Adrenal gland (tissue), 9 donors: ENCODE measurements at regions not wholly inside any gene's neighbourhood (a gene's known extent, or its start where the extent isn't known, plus 50 kb on each side); places are given as distances from the start of the nearest gene placed in this dataset.

Source experiments
- DNase-seq, 7 donors: peaks; one replicate each; pipeline ENCODE4 v3.0.0-alpha.2; 2019 to 2020
- H3K27ac ChIP-seq, 5 donors: fragments of 200-600 bp; sonication (generic) in 4 of 5; 1 replicate in 3 of 5; 2 replicates in 2 of 5; pipeline versions ENCODE4 v1.5.1 to v1.8.0; 2016 to 2020; ENCODE audit warnings: mild to moderate bottlenecking in 1 of 5
- H3K27me3 ChIP-seq: fragments of 200-600 bp; 2 replicates; pipeline ENCODE4 v1.8.0; 2021
- H3K36me3 ChIP-seq, 2 donors: fragments of 200-600 bp; replicated peaks in 1 of 2; 1 replicate in 1 of 2; 2 replicates in 1 of 2; pipeline versions ENCODE4 v1.5.1 to v1.8.0; 2018 to 2022
- H3K4me1 ChIP-seq, 2 donors: fragments of 200-600 bp; replicated peaks in 1 of 2; 1 replicate in 1 of 2; 2 replicates in 1 of 2; pipeline versions ENCODE4 v1.5.1 to v1.8.0; 2018 to 2021
- H3K4me3 ChIP-seq, 4 donors: fragments of 200-600 bp; sonication (generic) in 3 of 4; one replicate each; pipeline ENCODE4 v1.5.1; 2016 to 2018
- H3K9me3 ChIP-seq, 3 donors: fragments of 200-600 bp; sonication (generic) in 1 of 3; replicated peaks in 1 of 3; 1 replicate in 2 of 3; 2 replicates in 1 of 3; pipeline versions ENCODE4 v1.5.1 to v1.8.0; 2016 to 2021
- POLR2A ChIP-seq, 2 donors: fragments of 450-650 bp; IDR thresholded peaks; one replicate each; pipeline ENCODE4 v1.6.1; 2017; ENCODE audit warnings: antibody characterized with exemption in 2 of 2, mild to moderate bottlenecking in 2 of 2, moderate library complexity in 1 of 2
- WGBS, 4 donors: extraction: QIAGEN DNeasy Blood & Tissue Kit in 2 of 4; methylation state at CpG; one replicate each; pipeline versions ENCODE4 v1.1.5 to v1.1.7; 2013 to 2017; 5-methylcytosine and 5-hydroxymethylcytosine counted together
- intact Hi-C, 2 donors: fragments of 100-400 bp; cut with DNase I; formaldehyde crosslinking; loops; one replicate each; pipeline versions ENCODE4 v1.14.1 to v1.15.0; 2022 to 2023
- TF ChIP-seq, protein P1 (sequence below), 6 experiments: fragments of 450-650 bp in 4 of 6; fragments of 200-600 bp in 2 of 6; sonication (generic) in 1 of 6; IDR thresholded peaks; 1 replicate in 5 of 6; 2 replicates in 1 of 6; pipeline versions ENCODE4 v1.5.1 to v1.8.0; 2016 to 2021; ENCODE audit warnings: antibody characterized with exemption in 6 of 6, mild to moderate bottlenecking in 2 of 6, moderate library complexity in 1 of 6
- donor health status: healthy with polysubstance abuse.
- donor health status: Bipolar disorder and iron deficiency.
- donor health status: DM: yes; HTN: yes; CAD: no.
- donor health status: DM: no; HTN: no; CAD: no.
- donor health status: DM: no; HTN: no; CAD: no.

DNA sequence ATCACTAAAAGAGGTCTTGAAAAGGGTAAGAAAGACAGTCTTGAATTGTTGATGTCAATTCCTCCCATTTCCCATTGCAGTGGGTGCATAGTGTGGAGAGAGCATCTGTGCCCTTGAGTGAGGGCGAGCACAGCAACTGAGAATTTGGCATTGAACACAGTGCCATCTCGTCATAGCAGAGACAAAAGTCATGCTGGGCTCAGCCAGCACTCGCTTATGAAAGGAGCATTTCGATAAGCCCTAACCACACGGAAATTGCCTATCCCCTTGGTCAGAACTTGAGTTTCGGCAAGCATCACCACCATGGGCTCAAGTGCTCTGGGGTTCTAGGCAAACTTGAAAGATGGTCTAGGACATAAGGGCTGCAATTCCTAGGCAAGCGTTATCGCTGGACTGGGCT is 712.8 kb upstream of the CDH10 start:
- intact Hi-C loops: no loop called here
- WGBS, 4 donors: 67 to 85% (median 78%) methylated on average over 4 to 8 of the region's 8 CpGs
- no peaks in the 10 kb centered on the region for H3K36me3 ChIP-seq
- H3K4me3 ChIP-seq: no peak overlapping the region
- H3K9me3 ChIP-seq: no peaks in the 10 kb centered on the region
- H3K27me3 ChIP-seq: no peaks in the 10 kb centered on the region
- H3K4me1 ChIP-seq: no peaks in the 10 kb centered on the region
- TF ChIP-seq POLR2A (IDR thresholded peaks at IDR 0.05): no peak
- no peak for DNase-seq
- H3K27ac ChIP-seq: no peak overlapping the region

DNA sequence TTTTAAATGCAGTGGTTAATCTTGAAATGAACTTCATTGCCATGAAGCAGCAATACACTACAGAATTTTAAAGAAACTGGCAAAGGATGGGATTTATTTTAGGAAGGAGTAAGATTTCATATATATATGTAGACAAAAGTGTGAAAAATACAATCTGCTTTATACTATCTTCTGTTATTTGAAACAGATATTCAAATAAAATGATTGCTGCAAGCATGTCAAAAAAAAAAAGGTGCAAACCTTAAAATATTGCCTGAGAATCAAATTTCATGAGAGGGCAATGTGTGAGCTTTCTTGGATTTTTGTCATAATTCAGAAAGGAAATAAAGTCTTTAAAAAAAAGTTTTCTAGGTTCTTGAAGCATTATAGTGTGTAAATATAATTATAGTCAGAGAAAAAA is 705.0 kb upstream of the CDH10 start:
- Histone ChIP-seq H3K9me3 (no peaks in the 10 kb centered on the region), H3K4me1 (no peaks in the 10 kb centered on the region), H3K27me3 (no peaks in the 10 kb centered on the region), H3K27ac (no peak overlapping the region), H3K36me3 (no peaks in the 10 kb centered on the region), H3K4me3 (no peak overlapping the region)
- TF ChIP-seq, protein P1, sequence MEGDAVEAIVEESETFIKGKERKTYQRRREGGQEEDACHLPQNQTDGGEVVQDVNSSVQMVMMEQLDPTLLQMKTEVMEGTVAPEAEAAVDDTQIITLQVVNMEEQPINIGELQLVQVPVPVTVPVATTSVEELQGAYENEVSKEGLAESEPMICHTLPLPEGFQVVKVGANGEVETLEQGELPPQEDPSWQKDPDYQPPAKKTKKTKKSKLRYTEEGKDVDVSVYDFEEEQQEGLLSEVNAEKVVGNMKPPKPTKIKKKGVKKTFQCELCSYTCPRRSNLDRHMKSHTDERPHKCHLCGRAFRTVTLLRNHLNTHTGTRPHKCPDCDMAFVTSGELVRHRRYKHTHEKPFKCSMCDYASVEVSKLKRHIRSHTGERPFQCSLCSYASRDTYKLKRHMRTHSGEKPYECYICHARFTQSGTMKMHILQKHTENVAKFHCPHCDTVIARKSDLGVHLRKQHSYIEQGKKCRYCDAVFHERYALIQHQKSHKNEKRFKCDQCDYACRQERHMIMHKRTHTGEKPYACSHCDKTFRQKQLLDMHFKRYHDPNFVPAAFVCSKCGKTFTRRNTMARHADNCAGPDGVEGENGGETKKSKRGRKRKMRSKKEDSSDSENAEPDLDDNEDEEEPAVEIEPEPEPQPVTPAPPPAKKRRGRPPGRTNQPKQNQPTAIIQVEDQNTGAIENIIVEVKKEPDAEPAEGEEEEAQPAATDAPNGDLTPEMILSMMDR (IDR thresholded peaks at IDR 0.05): no peak
- TF ChIP-seq POLR2A (IDR thresholded peaks at IDR 0.05): no peak
- intact Hi-C loops: no loop called here
- no peak for DNase-seq

DNA sequence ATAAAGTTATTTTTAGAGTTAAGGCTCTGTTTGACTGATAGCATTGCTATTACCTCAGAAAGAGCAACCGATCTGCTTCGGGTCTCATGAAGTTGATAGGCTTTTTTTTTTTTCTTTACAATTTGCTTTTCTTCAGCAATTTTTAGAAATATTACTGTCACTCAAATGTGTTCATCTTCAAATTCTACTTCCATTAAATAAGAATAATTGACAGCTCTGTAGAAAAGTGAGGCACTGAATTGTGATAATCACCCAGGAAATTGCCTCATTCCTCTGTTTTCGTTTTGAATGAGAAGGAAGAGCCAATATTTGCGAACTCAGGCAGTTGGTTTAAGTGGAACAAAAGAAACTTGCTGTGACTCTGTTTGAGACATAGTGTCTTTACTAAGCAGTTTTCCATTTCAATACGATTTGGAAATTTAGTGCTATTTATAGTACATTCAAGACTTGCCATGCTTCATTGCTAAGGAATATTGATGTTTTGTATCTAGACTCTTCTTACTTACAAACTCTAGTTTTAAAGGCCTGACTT is 700.5 kb upstream of the CDH10 start:
- WGBS, 4 donors: 63 to 73% (median 69%) methylated on average over 5 of the region's 5 CpGs
- no peaks in the 10 kb centered on the region for H3K36me3 ChIP-seq
- no peaks in the 10 kb centered on the region for H3K27me3 ChIP-seq
- no peak for DNase-seq
- no peaks in the 10 kb centered on the region for H3K4me1 ChIP-seq
- no peaks in the 10 kb centered on the region for H3K9me3 ChIP-seq
- intact Hi-C loops: no loop called here
- H3K27ac ChIP-seq: no peak overlapping the region
- no peak overlapping the region for H3K4me3 ChIP-seq
- TF ChIP-seq POLR2A (IDR thresholded peaks at IDR 0.05): no peak
- TF ChIP-seq, protein P1 (IDR thresholded peaks at IDR 0.05): no peak

DNA sequence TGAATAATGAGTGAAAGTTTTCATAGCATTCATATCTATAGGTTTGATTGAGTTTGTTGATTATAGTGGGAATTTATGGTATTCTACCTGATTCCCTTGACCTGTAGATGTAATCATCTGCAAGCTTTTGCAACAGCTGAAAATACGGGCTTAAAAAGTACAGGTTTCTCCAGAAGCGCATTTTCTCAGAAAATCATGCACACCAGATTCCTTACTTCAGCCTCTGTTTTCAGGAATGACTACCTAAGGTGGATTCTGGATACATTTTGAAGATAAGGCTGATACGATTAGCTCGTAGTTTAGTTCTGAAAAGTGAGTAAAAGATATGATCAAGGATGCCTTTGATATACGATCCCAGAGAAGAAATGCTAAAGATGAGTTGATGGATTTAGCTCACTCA is 694.8 kb upstream of the CDH10 start:
- Histone ChIP-seq H3K36me3 (no peaks in the 10 kb centered on the region), H3K9me3 (no peaks in the 10 kb centered on the region), H3K4me3 (no peak overlapping the region), H3K27me3 (no peaks in the 10 kb centered on the region), H3K27ac (no peak overlapping the region), H3K4me1 (no peaks in the 10 kb centered on the region)
- TF ChIP-seq, protein P1 (IDR thresholded peaks at IDR 0.05): no peak
- TF ChIP-seq POLR2A (IDR thresholded peaks at IDR 0.05): no peak
- intact Hi-C loops: no loop called here
- 65 to 79% (median 76%) methylated on average over 5 of the region's 5 CpGs for WGBS, 4 donors
- no peak for DNase-seq

DNA sequence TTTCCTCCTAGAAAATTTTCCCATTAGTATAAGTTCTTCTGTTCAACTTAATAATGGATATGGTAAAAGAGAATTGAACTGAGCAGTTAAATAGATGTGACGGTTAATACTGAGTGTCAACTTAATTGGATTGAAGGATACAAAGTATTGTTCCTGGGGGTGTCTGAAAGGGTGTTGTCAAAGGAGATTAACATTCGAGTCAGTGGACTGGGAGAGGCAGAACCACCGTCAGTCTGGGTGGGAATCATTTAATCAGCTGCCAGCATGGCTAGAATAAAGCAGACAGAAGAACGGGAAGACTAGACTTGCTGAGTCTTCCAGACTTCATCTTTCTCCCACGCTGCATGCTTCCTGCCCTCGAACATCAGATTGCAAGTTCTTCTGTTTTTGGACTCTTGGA is 689.6 kb upstream of the CDH10 start:
- Histone ChIP-seq H3K36me3 (no peaks in the 10 kb centered on the region), H3K4me3 (no peak overlapping the region), H3K9me3 (no peaks in the 10 kb centered on the region), H3K4me1 (no peaks in the 10 kb centered on the region), H3K27me3 (no peaks in the 10 kb centered on the region), H3K27ac (no peak overlapping the region)
- intact Hi-C loops: no loop called here
- no peak for DNase-seq
- 75 to 78% (median 77%) methylated on average over 6 of the region's 6 CpGs for WGBS, 4 donors
- TF ChIP-seq, protein P1 (IDR thresholded peaks at IDR 0.05): no peak
- no peak for TF ChIP-seq POLR2A (IDR thresholded peaks at IDR 0.05)
